SJCRH30 (cell line): ENCODE measurements at regions not wholly inside any gene's neighbourhood (a gene's known extent, or its start where the extent isn't known, plus 50 kb on each side); places are given as distances from the start of the nearest gene placed in this dataset.

Experiments
- DNase-seq, 2 experiments: peaks; one replicate each; pipeline ENCODE4 v3.0.0-alpha.2; 2015 to 2020
- H3K27ac ChIP-seq: fragments of 250-450 bp; sonication (Bioruptor Pico); 2 replicates; pipeline ENCODE4 v1.5.1; 2020; ENCODE audit warnings: mild to moderate bottlenecking, moderate library complexity
- H3K27me3 ChIP-seq: fragments of 250-450 bp; sonication (Bioruptor Pico); 2 replicates; pipeline ENCODE4 v1.5.1; 2020; ENCODE audit warnings: mild to moderate bottlenecking, moderate library complexity
- H3K36me3 ChIP-seq: fragments of 250-450 bp; sonication (Bioruptor Pico); 2 replicates; pipeline ENCODE4 v1.5.1; 2020; ENCODE audit warnings: mild to moderate bottlenecking, moderate library complexity
- H3K4me1 ChIP-seq: fragments of 250-450 bp; sonication (Bioruptor Pico); 2 replicates; pipeline ENCODE4 v1.5.1; 2020; ENCODE audit warnings: mild to moderate bottlenecking, moderate library complexity
- H3K4me3 ChIP-seq: fragments of 250-450 bp; sonication (Bioruptor Pico); 2 replicates; pipeline ENCODE4 v1.5.1; 2020; ENCODE audit warnings: mild to moderate bottlenecking, moderate library complexity
- H3K9me3 ChIP-seq: fragments of 250-450 bp; sonication (Bioruptor Pico); replicated peaks from 2 replicates; pipeline ENCODE4 v1.5.1; 2020; ENCODE audit warnings: mild to moderate bottlenecking, moderate library complexity

DNA sequence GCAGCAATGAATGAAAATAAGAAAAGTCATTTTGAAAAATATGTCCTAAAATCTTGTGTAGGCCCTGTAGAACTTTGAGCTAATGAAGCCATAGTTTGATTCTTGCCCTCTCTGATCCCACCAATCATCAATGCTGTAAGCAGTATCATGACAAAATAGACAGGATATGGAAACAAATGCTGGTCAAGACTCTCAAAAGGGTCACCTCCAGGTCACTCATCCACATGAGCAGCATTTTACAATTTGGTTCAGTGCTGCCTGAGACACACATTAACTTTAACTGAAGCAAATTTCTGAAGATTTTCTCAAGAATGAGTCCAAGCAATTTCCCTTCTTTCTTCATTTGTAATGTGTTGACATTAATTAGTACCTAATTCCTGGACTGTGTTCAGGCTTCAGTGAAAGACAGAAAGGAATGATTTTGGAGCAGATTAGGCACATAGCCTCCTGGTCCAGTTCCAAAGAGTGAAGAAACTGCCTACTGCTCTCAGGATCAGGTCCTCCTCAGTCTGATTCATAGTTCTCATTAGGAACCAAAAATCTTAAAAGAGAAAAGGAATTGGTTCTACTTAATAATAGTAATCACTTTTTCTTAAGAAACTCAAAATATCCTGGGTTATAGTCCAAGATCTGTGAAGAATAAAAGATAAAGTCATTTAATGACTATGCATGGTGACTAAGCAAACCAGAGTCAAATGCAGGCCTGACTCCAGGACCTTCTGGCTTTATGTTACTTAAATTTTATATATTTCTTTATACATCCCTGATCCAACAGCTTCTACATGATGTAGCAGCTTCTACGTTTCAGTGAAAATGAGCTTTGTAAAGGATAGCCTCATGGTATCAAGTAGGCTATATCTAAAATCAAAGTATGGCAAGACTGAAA lies 192.1 kb upstream of the RGMB start:
- Histone ChIP-seq H3K27ac (no peak overlapping the region), H3K36me3 (no peaks in the 10 kb centered on the region; the same call in 1 of the 2 replicates), H3K9me3 (no peaks in the 10 kb centered on the region), H3K27me3 (no peaks in the 10 kb centered on the region), H3K4me1 (no peaks in the 10 kb centered on the region), H3K4me3 (no peak overlapping the region)
- DNase-seq = no peak

DNA sequence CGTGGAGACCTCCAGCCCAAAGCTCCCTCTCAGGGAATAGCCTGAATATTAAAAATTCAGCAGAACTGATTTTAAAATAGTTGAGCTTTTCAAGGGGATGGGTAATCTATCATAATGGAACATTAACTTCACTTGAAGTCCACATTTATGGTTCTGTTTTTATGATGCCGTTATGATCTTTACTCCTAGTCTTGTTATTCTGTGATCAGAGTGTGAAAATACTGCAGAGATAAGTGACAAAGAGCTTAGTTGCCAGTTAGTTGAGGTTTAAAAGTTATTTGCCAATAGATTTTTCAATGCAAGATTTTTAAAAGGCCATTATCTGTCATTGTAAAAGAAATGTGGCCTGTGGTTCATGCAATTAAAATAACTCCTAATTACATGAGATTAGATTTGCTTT lies 189.9 kb upstream of the RGMB start:
- no peaks in the 10 kb centered on the region for H3K27me3 ChIP-seq
- no peaks in the 10 kb centered on the region for H3K9me3 ChIP-seq
- DNase-seq = no peak
- H3K4me1 ChIP-seq = no peaks in the 10 kb centered on the region
- no peak overlapping the region for H3K4me3 ChIP-seq
- no peak overlapping the region for H3K27ac ChIP-seq
- no peaks in the 10 kb centered on the region; the same call in 1 of the 2 replicates for H3K36me3 ChIP-seq

DNA sequence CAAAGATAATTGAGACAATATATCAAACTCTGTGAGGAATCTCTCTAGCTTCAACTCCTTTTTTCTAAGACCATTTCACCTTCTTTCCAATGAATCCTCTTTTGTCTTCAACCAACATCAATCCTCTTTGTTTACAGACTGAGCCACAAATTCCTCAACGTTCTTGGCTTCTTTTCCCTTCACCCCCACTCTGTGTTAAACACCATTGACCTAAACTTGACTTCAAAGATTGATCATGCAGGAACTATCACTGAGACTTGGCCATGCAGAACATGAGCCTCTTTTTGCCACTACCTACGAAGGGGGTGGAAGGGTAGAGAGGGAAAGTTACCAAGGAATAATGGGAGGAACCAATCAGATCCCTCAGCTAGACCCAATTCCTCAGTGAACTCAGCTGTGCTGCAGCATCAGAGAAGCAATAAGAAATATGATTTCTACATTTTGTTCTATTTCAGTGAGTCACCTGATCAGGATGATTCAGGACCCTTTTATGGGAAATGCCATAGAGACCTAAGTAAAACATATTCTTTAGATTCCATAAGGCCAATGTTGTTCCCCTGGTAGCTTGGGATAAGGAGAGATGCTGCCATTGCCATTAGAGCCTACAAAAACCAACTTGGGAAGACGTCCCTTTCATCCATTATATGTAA lies 187.7 kb upstream of the RGMB start:
- no peak overlapping the region for H3K27ac ChIP-seq
- no peaks in the 10 kb centered on the region for H3K9me3 ChIP-seq
- H3K4me1 ChIP-seq = no peaks in the 10 kb centered on the region
- no peak overlapping the region for H3K4me3 ChIP-seq
- no peak for DNase-seq
- no peaks in the 10 kb centered on the region for H3K27me3 ChIP-seq
- H3K36me3 ChIP-seq = no peaks in the 10 kb centered on the region; the same call in 1 of the 2 replicates

DNA sequence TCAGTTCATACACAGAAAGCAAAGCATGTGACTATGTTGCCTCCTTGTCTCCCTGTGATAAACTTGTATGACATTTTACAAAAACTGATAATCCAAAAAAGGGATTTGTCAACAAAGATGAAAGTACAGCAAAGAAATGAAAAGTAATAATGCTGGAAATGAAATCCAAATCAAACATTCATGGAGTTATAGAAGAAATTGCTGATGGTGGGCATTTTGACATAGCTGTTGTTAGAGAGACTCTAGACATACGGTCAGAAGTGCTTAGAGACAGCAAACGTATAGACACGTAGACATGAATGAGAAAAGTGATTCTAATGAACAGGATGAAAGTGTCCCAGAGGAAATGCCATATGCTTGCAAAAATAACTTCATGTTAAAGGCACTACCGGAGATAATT lies 186.9 kb upstream of the RGMB start:
- H3K4me3 ChIP-seq = no peak overlapping the region
- H3K9me3 ChIP-seq = 0 out of 2 replicates have a peak, but pooled peaks cover 4% of the 10 kb centered on the region
- no peak for DNase-seq
- no peaks in the 10 kb centered on the region for H3K27me3 ChIP-seq
- H3K4me1 ChIP-seq = no peaks in the 10 kb centered on the region
- H3K36me3 ChIP-seq = no peaks in the 10 kb centered on the region; the same call in 1 of the 2 replicates
- no peak overlapping the region for H3K27ac ChIP-seq

DNA sequence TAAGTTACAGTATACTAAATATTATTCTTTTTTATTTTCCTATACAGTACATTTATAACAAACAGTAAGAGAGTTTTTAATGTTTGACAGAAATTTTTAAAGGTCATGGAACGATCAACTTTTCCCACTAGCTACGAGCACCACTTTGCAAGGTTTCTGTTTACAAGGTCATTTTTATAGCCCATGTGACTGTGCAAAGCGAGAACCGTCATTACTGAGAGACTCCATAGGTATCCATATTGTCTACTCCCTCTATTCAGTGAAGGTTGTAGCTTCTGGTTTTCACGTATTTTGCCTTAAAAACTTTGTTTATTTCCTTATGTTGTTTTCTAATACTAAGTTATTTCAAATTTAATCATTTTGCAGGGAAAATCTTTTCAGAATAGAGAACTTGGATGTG lies 186.3 kb upstream of the RGMB start:
- Histone ChIP-seq H3K27me3 (no peaks in the 10 kb centered on the region), H3K27ac (no peak overlapping the region), H3K36me3 (no peaks in the 10 kb centered on the region; the same call in 1 of the 2 replicates), H3K4me1 (no peaks in the 10 kb centered on the region), H3K9me3 (0 out of 2 replicates have a peak, but pooled peaks cover 4% of the 10 kb centered on the region), H3K4me3 (no peak overlapping the region)
- no peak for DNase-seq

DNA sequence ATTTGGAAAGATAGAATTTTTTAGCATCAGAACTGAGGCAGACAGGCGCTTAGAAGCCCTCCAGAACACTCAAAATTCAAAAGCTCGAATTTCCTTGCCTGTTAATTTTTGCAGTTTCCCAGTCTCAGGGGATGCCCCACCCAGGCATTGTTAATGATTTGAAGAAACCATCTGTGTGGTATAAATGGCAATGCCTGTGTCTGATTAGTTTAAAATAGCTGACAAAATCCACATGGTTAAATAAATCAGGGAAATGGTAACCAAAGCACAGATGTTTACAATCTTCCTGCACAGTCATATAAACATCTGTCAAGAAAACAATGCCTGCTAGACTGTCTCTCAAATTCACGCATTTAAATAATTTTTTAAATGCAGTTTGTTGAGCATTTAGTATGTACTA lies 185.2 kb upstream of the RGMB start:
- H3K4me1 ChIP-seq = no peaks in the 10 kb centered on the region
- H3K27ac ChIP-seq = no peak overlapping the region
- no peak overlapping the region for H3K4me3 ChIP-seq
- H3K9me3 ChIP-seq = 0 out of 2 replicates have a peak, but pooled peaks cover 4% of the 10 kb centered on the region
- no peak for DNase-seq
- no peaks in the 10 kb centered on the region; the same call in 1 of the 2 replicates for H3K36me3 ChIP-seq
- H3K27me3 ChIP-seq = no peaks in the 10 kb centered on the region

DNA sequence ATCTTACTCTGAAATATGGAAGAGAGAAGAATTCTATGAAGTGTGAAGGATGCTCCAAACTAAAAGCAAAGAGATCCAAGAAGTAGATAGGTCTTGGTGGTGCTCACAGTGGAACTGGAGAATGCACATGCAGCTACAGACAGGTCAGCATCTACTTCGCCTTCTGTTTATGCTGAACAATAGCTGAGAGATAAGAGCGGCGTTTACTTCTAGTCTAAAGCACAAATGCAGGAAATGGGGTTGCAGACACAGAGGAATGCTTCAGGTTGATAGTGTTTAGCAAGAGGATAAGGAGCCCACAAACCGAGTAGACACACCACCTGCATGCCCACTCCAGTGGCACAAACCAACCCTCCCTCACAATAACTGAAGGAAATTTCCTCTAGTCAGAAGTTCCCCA lies 180.0 kb upstream of the RGMB start:
- Histone ChIP-seq H3K4me3 (no peak overlapping the region), H3K36me3 (no peaks in the 10 kb centered on the region), H3K9me3 (0 out of 2 replicates have a peak, but pooled peaks cover 4% of the 10 kb centered on the region), H3K4me1 (no peaks in the 10 kb centered on the region), H3K27me3 (no peaks in the 10 kb centered on the region), H3K27ac (no peak overlapping the region)
- DNase-seq = no peak

DNA sequence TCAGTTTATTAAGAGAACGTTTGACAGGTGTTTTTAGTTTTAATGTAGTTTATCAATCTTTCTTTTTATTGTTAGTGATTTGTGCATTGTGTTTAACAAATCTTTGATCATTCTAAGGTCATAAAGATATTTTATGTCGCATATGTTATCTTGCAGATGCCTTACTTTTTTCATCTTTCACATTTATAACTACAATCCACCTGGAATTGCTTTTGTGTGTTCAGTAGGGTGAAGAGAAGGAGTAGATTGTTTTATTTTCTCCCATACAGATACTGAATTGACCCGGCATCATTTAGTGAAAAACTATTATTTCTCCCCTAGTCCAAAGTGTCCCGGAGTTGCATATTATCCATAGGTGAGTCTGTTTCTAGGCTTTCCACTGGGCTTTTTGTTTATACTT lies 179.4 kb upstream of the RGMB start:
- no peaks in the 10 kb centered on the region for H3K36me3 ChIP-seq
- H3K9me3 ChIP-seq = 0 out of 2 replicates have a peak, but pooled peaks cover 4% of the 10 kb centered on the region
- H3K4me3 ChIP-seq = no peak overlapping the region
- DNase-seq = no peak
- no peaks in the 10 kb centered on the region for H3K4me1 ChIP-seq
- H3K27me3 ChIP-seq = no peaks in the 10 kb centered on the region
- no peak overlapping the region for H3K27ac ChIP-seq

DNA sequence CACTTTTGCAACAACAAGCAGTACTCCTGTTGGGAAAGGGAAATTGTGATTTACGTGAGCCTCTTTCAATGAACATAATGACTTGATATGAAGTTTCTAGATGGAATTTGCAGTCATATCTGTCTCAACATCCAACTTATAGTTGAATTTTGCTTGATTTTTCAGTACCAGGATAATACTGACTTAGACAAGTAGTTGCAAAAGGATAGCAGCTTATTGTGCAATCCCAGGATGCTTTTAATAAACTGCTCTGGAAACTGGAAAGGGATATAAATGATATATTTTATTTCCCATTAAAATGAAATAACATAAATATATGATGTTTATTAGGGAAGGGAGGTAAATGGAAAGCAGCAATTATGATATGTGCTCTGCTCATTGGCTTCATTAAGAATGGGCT lies 174.4 kb upstream of the RGMB start:
- H3K9me3 ChIP-seq = 0 out of 2 replicates have a peak, but pooled peaks cover 5% of the 10 kb centered on the region
- H3K27ac ChIP-seq = no peak overlapping the region
- no peaks in the 10 kb centered on the region for H3K27me3 ChIP-seq
- no peak for DNase-seq
- H3K36me3 ChIP-seq = no peaks in the 10 kb centered on the region
- peaks cover under 1% of the 10 kb centered on the region; the same call in 1 of the 2 replicates for H3K4me1 ChIP-seq
- H3K4me3 ChIP-seq = no peak overlapping the region

DNA sequence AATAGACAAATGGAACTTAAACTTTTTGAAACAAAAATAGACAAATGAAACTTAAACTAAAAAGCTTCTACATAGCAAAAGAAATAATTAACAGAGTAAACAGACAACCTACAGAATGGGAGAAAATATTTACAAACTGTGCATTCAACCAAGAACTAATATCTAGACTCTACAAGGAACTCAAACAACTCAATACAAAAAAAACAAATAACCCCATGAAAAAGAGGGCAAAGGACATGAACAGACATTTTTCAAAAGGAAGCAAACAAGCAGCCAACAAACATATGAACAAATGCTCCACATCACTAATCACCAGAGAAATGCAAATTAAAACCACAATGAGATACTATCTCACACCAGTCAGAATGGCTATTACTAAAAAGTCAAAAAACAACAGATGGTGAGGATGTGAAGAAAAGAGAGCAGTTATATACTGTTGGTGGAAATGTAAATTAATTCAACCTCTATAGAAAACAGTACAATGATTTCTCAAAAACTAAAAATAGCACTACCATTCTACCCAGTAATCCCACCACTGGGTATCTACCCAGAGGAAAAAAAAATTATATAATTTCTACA lies 170.8 kb upstream of the RGMB start:
- Histone ChIP-seq H3K36me3 (no peaks in the 10 kb centered on the region), H3K4me3 (no peak overlapping the region), H3K27ac (no peak overlapping the region), H3K27me3 (no peaks in the 10 kb centered on the region), H3K9me3 (0 out of 2 replicates have a peak, but pooled peaks cover 5% of the 10 kb centered on the region), H3K4me1 (peaks cover 4% of the 10 kb centered on the region; the same call in 1 of the 2 replicates)
- no peak for DNase-seq

DNA sequence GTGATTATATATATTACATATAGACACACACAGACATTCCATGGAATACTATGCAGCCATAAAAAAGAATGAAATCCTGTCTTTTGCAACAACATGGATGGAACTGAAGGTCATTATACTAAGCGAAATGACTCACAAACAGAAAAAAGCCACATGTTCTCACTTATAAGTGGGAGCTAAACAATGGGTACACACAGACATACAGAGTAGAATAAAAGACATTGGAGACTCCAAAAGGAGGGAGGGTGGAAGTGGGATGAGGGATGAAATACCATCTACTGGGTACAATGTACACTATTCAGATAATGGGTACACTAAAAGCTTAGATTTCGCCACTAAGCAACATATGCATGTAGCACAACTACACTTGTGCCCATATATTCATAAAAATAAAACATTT lies 170.0 kb upstream of the RGMB start:
- Histone ChIP-seq H3K36me3 (no peaks in the 10 kb centered on the region), H3K4me3 (no peak overlapping the region), H3K9me3 (0 out of 2 replicates have a peak, but pooled peaks cover 5% of the 10 kb centered on the region), H3K27me3 (no peaks in the 10 kb centered on the region), H3K4me1 (peaks cover 4% of the 10 kb centered on the region; the same call in 1 of the 2 replicates), H3K27ac (no peak overlapping the region)
- DNase-seq = no peak

DNA sequence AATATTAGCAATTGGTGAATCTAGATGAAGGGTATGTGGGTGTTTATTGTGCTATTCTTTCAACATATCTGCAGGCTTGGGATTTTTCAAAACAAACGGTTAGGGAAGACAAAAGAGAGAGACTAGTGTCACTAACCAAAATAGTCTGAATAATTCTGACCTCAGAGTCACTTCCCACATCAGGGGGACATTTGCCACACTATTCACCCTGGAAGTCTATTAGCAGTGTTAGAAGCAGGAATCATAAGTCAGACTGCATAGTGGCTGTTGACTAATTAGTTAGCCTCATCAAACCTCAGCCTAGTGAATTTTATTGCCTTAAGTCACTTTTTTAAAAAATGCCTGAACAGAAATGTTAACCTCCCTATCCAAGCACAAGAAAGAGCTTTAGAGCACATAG lies 169.2 kb upstream of the RGMB start:
- Histone ChIP-seq H3K9me3 (0 out of 2 replicates have a peak, but pooled peaks cover 5% of the 10 kb centered on the region), H3K4me1 (peaks cover 4% of the 10 kb centered on the region; the same call in 1 of the 2 replicates), H3K27me3 (no peaks in the 10 kb centered on the region), H3K4me3 (no peak overlapping the region), H3K27ac (no peak overlapping the region), H3K36me3 (no peaks in the 10 kb centered on the region)
- DNase-seq = no peak

DNA sequence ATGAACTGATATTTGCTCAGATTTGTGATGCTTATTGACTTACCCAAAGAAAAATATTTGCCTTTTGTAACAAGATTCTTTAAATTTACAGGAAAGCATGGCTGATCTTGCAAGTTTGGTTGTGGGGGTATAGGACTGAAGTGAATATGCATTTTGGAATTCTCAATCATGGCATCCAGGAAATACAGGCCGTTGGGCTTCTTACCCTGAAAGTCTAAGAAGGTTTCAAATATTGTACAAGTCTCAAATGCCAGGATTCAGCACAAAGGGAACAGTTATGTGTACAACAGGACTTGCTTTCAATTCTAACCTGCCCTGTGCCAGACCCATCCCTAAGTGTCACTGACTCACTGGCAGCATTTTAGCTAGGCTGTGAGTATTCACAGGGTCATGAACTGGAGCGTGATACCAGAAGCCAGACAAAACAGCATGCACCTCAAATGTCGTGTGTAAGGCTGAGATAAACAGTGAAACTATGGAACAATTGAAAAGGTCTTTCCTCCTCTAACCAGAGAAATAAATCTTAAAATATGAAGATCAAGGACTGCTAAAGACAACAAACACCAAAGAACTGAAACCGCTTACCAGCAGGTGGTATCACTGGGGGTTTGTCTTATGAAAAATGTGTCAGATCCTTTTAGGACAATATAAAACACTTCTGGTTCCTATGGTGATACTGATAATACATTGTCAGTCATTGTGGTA lies 168.6 kb upstream of the RGMB start:
- 0 out of 2 replicates have a peak, but pooled peaks cover 5% of the 10 kb centered on the region for H3K9me3 ChIP-seq
- no peak overlapping the region for H3K4me3 ChIP-seq
- H3K36me3 ChIP-seq = no peaks in the 10 kb centered on the region
- no peak overlapping the region for H3K27ac ChIP-seq
- DNase-seq = no peak
- H3K27me3 ChIP-seq = no peaks in the 10 kb centered on the region
- H3K4me1 ChIP-seq = peaks cover 4% of the 10 kb centered on the region; the same call in 1 of the 2 replicates

DNA sequence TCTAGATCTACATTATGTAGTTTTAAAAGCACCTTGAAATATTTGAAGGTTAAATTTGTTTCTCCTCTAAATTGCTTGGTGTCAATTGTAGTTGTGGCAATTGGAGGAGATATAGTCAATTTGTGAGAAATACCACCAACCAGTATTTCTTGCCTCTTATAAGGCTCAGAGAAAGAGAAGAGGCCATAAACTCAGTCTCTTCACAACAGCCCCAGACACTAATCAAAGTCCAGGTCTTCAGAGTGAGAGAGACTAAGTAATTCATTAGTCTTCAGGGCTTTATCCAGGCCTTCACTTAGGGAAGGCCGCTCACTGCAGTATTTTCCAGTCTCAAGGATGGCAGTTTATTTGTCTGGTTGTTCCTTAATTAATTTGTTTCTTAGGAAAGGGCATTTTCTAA lies 168.0 kb upstream of the RGMB start:
- no peaks in the 10 kb centered on the region for H3K36me3 ChIP-seq

More for the DNA sequence above, 168.0 kb upstream of the RGMB start:
- Histone ChIP-seq H3K27me3 (no peaks in the 10 kb centered on the region), H3K4me3 (no peak overlapping the region), H3K4me1 (peaks cover 4% of the 10 kb centered on the region; the same call in 1 of the 2 replicates), H3K9me3 (0 out of 2 replicates have a peak, but pooled peaks cover 5% of the 10 kb centered on the region), H3K27ac (no peak overlapping the region)
- no peak for DNase-seq
